ENCODE measurements at regions not wholly inside any gene's neighbourhood (a gene's known extent, or its start where the extent isn't known, plus 50 kb on each side); places are given as distances from the start of the nearest gene placed in this dataset.
"Not testable (repeated sequence)": the region's sequence is repeated elsewhere in the genome, so short reads cannot be mapped to it uniquely, and the experiment has no call there.

DNA sequence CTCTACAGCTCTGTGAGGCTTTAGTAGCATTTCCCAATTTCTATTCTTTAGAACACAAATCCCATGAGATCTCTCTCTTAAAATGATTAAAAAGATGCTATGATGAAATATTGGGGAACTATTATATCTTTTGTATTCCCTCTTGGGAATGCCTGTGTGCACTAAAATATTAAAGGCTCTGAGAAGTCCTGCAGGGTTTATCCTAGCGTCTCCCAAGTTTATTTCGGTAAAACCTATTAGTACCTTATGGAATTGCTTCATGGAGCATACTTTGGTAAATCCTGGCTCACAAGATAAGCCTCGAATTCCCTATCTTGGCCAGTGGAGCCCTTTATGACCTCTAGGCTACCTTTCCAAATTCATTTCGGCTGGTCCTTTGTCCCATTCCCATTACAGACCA, 306.8 kb downstream of the VRK1 start:
- Histone ChIP-seq H3K9ac (ENCODE audit: low read length) (no peak overlapping the region), H3K9me3 (ENCODE audit: control insufficient read depth, low read length) (no peaks in the 10 kb centered on the region), H3K4me3 (ENCODE audit: low read length) (no peak overlapping the region), H3K36me3 (ENCODE audit: control insufficient read depth, insufficient read depth, low read length) (no peaks in the 10 kb centered on the region), H3K27me3 (ENCODE audit: control insufficient read depth, insufficient read depth, low read length) (no peaks in the 10 kb centered on the region), H3K4me1 (ENCODE audit: control insufficient read depth, insufficient read depth, low read length) (no peaks in the 10 kb centered on the region)

DNA sequence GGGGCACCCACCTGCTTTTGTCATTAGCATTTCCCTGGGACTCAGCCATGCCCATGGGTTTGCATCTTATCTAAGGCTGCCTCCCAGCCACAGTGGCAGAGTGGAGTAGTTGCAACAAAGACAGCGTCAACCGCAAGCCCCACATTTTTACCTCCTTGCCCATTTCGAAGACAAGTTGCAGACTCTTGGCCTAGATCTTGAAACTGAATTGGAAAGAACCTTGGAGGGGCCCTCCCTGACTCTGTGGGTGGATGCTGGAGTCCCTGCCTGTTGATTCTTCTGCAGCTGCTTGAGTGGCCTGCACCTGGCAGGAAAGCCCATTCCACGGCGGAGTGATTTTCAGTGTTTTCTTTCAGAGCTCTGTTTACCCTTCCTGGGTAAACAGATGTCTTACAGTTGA, 309.0 kb downstream of the VRK1 start:
- no peak overlapping the region for H3K4me3 ChIP-seq (ENCODE audit: low read length)
- no peak overlapping the region for H3K9ac ChIP-seq (ENCODE audit: low read length)
- H3K4me1 ChIP-seq (ENCODE audit: control insufficient read depth, insufficient read depth, low read length): no peaks in the 10 kb centered on the region
- no peaks in the 10 kb centered on the region for H3K9me3 ChIP-seq (ENCODE audit: control insufficient read depth, low read length)
- H3K36me3 ChIP-seq (ENCODE audit: control insufficient read depth, insufficient read depth, low read length): no peaks in the 10 kb centered on the region
- H3K27me3 ChIP-seq (ENCODE audit: control insufficient read depth, insufficient read depth, low read length): no peaks in the 10 kb centered on the region

DNA sequence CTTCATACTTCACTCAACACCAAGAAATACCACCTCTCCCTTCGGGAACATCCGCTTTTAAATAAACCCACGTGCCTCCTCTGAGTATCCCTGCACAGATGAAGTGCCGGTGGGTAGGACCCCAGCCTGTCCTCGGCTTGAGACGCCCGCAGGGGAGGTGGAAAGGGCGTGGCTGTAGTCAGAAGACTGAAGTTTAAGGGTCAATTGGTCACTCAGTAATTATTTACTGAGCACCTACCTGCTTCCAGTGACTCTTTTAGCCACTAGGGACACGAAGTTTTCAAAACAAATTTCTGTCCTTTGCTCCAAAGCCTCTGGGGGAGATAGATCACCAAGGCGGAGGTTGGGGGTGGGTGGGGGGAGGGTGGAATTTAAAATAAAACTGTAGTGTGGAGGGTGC, 309.4 kb downstream of the VRK1 start:
- no peaks in the 10 kb centered on the region for H3K9me3 ChIP-seq (ENCODE audit: control insufficient read depth, low read length)
- no peak overlapping the region for H3K4me3 ChIP-seq (ENCODE audit: low read length)
- H3K27me3 ChIP-seq (ENCODE audit: control insufficient read depth, insufficient read depth, low read length): no peaks in the 10 kb centered on the region
- no peak overlapping the region for H3K9ac ChIP-seq (ENCODE audit: low read length)
- H3K36me3 ChIP-seq (ENCODE audit: control insufficient read depth, insufficient read depth, low read length): no peaks in the 10 kb centered on the region
- no peaks in the 10 kb centered on the region for H3K4me1 ChIP-seq (ENCODE audit: control insufficient read depth, insufficient read depth, low read length)

DNA sequence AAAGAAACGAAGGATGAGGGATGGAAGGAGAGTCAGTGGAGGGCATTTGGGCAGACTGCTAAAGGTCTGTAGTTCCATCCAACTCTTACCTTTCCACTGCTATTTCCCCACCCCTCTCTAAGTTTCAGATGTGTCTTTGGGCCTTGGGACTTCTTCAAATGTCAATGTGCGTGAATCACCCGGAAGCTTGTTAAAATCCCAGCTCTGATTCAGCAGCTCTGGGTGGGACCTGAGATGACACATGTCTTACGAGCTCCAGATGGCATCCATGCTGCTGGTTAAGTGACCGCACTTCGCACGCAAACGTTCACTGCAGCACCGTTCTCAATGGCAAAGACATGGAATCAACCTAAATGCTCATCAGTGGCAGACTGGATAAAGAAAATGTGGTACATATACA, 309.9 kb downstream of the VRK1 start:
- no peaks in the 10 kb centered on the region for H3K27me3 ChIP-seq (ENCODE audit: control insufficient read depth, insufficient read depth, low read length)
- H3K9ac ChIP-seq (ENCODE audit: low read length): no peak overlapping the region
- no peaks in the 10 kb centered on the region for H3K36me3 ChIP-seq (ENCODE audit: control insufficient read depth, insufficient read depth, low read length)
- no peaks in the 10 kb centered on the region for H3K9me3 ChIP-seq (ENCODE audit: control insufficient read depth, low read length)
- no peak overlapping the region for H3K4me3 ChIP-seq (ENCODE audit: low read length)
- H3K4me1 ChIP-seq (ENCODE audit: control insufficient read depth, insufficient read depth, low read length): no peaks in the 10 kb centered on the region

DNA sequence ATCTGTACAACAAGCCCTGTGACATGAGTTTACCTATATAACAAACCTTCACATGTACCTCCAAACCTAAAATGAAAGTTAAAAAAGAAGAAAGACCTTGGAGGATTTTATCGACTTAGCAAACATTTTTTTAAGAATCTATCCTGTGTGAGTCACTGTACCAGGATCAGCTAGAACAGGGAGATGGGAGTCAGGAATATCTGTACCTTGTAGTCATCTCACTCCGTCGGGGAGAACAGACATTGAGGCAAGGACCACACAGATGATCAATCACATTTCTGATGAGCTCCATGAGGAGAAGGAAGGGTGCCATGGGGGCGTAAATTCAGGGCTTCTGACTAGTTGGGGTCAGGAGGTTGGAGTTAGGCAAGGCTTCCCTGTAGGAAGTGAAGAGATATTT, 310.6 kb downstream of the VRK1 start:
- Histone ChIP-seq H3K4me1 (ENCODE audit: control insufficient read depth, insufficient read depth, low read length) (no peaks in the 10 kb centered on the region), H3K36me3 (ENCODE audit: control insufficient read depth, insufficient read depth, low read length) (no peaks in the 10 kb centered on the region), H3K4me3 (ENCODE audit: low read length) (no peak overlapping the region), H3K27me3 (ENCODE audit: control insufficient read depth, insufficient read depth, low read length) (no peaks in the 10 kb centered on the region), H3K9ac (ENCODE audit: low read length) (no peak overlapping the region), H3K9me3 (ENCODE audit: control insufficient read depth, low read length) (no peaks in the 10 kb centered on the region)

DNA sequence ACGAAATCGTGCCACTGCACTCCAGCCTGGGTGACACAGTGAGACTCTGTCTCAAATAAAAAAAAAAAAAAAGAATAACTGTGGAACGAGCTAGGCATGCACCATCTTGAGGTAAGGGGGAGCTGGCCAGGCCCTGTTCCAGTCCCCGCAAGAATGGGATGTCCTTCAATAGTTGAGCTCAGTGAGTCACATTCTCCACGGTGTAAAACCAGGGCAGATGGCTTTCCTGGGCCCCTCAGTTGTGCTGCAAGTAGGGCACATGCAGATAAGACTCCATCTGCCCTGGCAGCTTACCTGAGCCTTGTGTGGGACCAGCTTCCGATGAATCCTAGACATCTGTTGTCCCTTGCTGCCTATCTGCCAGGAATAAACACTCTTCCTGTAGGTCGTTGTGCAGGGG, 312.1 kb downstream of the VRK1 start:
- Histone ChIP-seq H3K4me1 (ENCODE audit: control insufficient read depth, insufficient read depth, low read length) (no peaks in the 10 kb centered on the region), H3K9ac (ENCODE audit: low read length) (no peak overlapping the region), H3K9me3 (ENCODE audit: control insufficient read depth, low read length) (no peaks in the 10 kb centered on the region), H3K27me3 (ENCODE audit: control insufficient read depth, insufficient read depth, low read length) (no peaks in the 10 kb centered on the region), H3K4me3 (ENCODE audit: low read length) (no peak overlapping the region), H3K36me3 (ENCODE audit: control insufficient read depth, insufficient read depth, low read length) (no peaks in the 10 kb centered on the region)

DNA sequence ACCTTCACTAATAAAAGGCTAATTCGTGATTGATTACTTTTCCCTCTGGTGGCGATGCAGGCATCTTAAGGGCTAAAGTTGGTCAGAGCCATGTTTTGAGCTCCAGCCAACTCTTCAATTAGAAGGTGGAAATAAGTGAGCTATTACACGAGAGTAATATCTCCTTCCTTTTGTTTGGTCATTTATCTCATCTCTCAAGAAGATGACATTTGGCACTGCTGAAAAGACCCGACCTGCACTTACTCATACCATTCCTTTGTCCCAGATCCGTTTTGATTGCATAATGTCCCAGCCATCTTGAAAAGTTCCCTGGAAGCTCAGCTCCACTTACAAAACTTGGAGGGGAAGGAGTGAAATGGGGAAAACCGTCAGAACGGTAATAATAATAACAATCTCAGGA, 316.2 kb downstream of the VRK1 start:
- H3K9me3 ChIP-seq (ENCODE audit: control insufficient read depth, low read length): no peaks in the 10 kb centered on the region
- no peak overlapping the region for H3K4me3 ChIP-seq (ENCODE audit: low read length)
- H3K4me1 ChIP-seq (ENCODE audit: control insufficient read depth, insufficient read depth, low read length): no peaks in the 10 kb centered on the region
- H3K9ac ChIP-seq (ENCODE audit: low read length): no peak overlapping the region
- no peaks in the 10 kb centered on the region for H3K36me3 ChIP-seq (ENCODE audit: control insufficient read depth, insufficient read depth, low read length)
- H3K27me3 ChIP-seq (ENCODE audit: control insufficient read depth, insufficient read depth, low read length): no peaks in the 10 kb centered on the region

DNA sequence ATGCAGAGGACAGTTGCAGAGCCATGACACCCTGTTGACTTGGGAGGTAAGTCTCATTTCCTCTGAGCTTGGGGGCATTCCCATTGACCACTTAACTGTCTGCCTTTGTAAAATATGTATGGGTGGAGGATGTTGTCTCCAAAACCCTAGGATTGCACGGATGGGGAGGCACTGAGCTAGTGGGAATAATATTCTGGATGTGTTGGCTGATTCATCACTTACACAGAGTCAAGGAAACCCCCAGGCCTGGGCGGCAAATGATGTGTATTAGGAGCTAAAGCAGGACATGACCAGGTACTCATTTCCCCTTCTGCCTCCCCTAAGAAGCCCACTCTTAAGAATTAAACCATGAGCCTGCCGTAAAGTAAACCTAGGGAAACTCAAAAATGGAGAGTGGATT, 319.4 kb downstream of the VRK1 start:
- no peak overlapping the region for H3K9ac ChIP-seq (ENCODE audit: low read length)
- H3K9me3 ChIP-seq (ENCODE audit: control insufficient read depth, low read length): no peaks in the 10 kb centered on the region

DNA sequence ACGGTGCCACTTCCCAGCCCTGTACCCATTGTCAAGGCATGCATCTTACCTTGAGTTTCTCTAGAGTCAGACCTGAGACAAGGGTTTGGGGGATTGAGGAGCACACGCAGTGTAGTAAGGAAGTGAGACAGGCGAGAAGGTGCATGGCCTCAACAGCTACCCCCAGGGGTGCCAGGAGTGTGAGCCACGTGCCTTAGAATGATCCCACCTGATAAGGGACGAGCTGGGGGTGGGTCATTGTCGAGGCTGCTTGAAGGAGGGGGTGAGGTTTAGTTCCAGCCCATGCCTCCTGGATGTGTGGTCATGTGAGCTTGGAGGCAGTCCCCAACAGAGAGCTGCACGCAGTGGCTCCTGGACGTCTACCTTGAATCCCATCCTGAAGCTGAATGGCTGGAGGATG, 320.5 kb downstream of the VRK1 start:
- no peak overlapping the region for H3K4me3 ChIP-seq (ENCODE audit: low read length)
- no peaks in the 10 kb centered on the region for H3K27me3 ChIP-seq (ENCODE audit: control insufficient read depth, insufficient read depth, low read length)
- H3K9ac ChIP-seq (ENCODE audit: low read length): no peak overlapping the region
- H3K4me1 ChIP-seq (ENCODE audit: control insufficient read depth, insufficient read depth, low read length): no peaks in the 10 kb centered on the region
- H3K36me3 ChIP-seq (ENCODE audit: control insufficient read depth, insufficient read depth, low read length): no peaks in the 10 kb centered on the region
- H3K9me3 ChIP-seq (ENCODE audit: control insufficient read depth, low read length): no peaks in the 10 kb centered on the region

More for the DNA sequence above, 319.4 kb downstream of the VRK1 start:
- no peaks in the 10 kb centered on the region for H3K27me3 ChIP-seq (ENCODE audit: control insufficient read depth, insufficient read depth, low read length)
- no peaks in the 10 kb centered on the region for H3K36me3 ChIP-seq (ENCODE audit: control insufficient read depth, insufficient read depth, low read length)
- H3K4me3 ChIP-seq (ENCODE audit: low read length): no peak overlapping the region
- no peaks in the 10 kb centered on the region for H3K4me1 ChIP-seq (ENCODE audit: control insufficient read depth, insufficient read depth, low read length)

DNA sequence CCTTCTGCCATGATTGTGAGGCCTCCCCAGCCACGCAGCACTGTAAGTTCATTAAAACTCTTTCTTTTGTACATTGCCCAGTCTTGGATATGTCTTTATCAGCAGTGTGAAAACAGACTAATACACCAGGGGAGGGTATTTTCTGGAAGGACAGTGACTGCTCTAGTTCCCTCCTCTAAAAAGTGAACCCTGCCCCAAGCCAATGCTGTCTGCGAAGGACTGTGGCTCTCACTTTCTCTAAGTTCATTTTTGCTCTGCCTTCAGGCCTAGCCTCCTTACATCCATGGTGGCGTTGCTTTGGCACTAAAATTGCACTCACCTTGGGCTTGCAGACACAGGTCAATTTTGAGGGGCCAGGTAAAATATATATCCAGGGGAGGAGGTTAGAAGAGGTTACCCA, 323.0 kb downstream of the VRK1 start:
- Histone ChIP-seq H3K9ac (ENCODE audit: low read length) (no peak overlapping the region), H3K36me3 (ENCODE audit: control insufficient read depth, insufficient read depth, low read length) (no peaks in the 10 kb centered on the region), H3K4me1 (ENCODE audit: control insufficient read depth, insufficient read depth, low read length) (no peaks in the 10 kb centered on the region), H3K27me3 (ENCODE audit: control insufficient read depth, insufficient read depth, low read length) (no peaks in the 10 kb centered on the region), H3K4me3 (ENCODE audit: low read length) (no peak overlapping the region), H3K9me3 (ENCODE audit: control insufficient read depth, low read length) (no peaks in the 10 kb centered on the region)

DNA sequence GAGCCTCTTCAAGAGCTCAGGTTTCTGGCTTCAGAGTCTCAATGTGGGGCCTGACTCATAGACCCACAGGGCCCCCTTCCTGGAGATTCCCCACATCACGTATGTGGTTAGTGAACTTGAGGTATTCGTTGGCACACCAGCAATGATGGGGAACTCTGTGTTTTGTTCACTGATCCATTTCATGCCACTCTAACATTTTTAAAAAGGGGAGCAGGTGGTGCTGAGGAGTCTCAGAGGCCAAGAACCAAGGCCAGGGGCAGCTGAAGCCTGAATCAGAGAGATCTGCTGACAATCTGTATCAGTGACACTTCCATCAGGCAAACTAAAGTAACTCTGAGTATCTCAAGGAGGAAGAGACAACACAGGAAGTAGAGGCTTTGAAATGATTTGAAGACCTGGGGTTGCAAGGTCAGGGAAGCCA, 323.4 kb downstream of the VRK1 start:
- Histone ChIP-seq H3K4me1 (ENCODE audit: control insufficient read depth, insufficient read depth, low read length) (no peaks in the 10 kb centered on the region), H3K36me3 (ENCODE audit: control insufficient read depth, insufficient read depth, low read length) (no peaks in the 10 kb centered on the region), H3K27me3 (ENCODE audit: control insufficient read depth, insufficient read depth, low read length) (no peaks in the 10 kb centered on the region), H3K9ac (ENCODE audit: low read length) (no peak overlapping the region), H3K9me3 (ENCODE audit: control insufficient read depth, low read length) (no peaks in the 10 kb centered on the region), H3K4me3 (ENCODE audit: low read length) (no peak overlapping the region)

DNA sequence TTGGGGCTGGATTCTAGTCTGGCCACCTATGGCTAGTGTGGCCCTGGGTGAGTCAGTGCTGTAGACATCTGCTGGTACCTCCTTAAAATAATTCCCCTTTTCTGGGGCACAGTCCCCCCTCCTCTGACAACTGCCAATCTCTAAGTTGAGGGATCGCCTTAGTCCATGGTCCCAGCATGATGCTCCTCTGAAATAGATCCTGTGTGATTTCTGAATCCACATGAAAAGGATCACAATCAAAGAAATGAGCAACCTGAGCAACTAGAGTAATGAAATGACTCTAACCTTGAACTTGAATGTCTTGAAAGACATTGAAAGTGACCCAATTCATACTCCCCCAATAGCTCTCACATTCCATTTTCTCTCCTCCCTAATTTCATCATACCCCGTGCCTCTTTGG, 332.5 kb downstream of the VRK1 start:
- H3K4me3 ChIP-seq (ENCODE audit: low read length): no peak overlapping the region
- H3K4me1 ChIP-seq (ENCODE audit: control insufficient read depth, insufficient read depth, low read length): no peaks in the 10 kb centered on the region
- no peak overlapping the region for H3K9ac ChIP-seq (ENCODE audit: low read length)
- no peaks in the 10 kb centered on the region for H3K9me3 ChIP-seq (ENCODE audit: control insufficient read depth, low read length)
- no peaks in the 10 kb centered on the region for H3K27me3 ChIP-seq (ENCODE audit: control insufficient read depth, insufficient read depth, low read length)
- H3K36me3 ChIP-seq (ENCODE audit: control insufficient read depth, insufficient read depth, low read length): no peaks in the 10 kb centered on the region

DNA sequence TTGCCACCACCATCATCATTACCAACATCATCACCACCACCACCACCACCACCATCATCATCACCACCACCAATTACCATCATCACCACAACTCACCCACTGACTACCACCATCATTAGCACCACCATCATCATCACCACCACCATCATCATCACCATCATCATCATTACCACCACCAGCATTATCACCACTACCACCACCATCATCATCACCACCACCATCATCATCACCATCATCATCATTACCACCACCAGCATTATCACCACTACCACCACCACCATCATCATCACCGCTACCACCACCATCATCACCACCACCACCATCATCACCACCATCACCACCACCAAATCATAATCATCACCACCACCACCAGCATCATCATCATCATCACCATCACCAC, 338.7 kb downstream of the VRK1 start:
- not testable (repeated sequence) for H3K4me3 ChIP-seq (ENCODE audit: low read length); H3K36me3 ChIP-seq (ENCODE audit: control insufficient read depth, insufficient read depth, low read length); H3K4me1 ChIP-seq (ENCODE audit: control insufficient read depth, insufficient read depth, low read length); H3K9ac ChIP-seq (ENCODE audit: low read length); H3K9me3 ChIP-seq (ENCODE audit: control insufficient read depth, low read length); H3K27me3 ChIP-seq (ENCODE audit: control insufficient read depth, insufficient read depth, low read length)

All from mucosa of stomach (tissue), 1 donor.